Occipital lobe (tissue), 1 donor: ENCODE measurements at regions not wholly inside any gene's neighbourhood (a gene's known extent, or its start where the extent isn't known, plus 50 kb on each side); places are given as distances from the start of the nearest gene placed in this dataset.

Experiments used
- DNase-seq: peaks from one replicate; lab custom pipeline; 2025; lab: John Stamatoyannopoulos, UW

DNA sequence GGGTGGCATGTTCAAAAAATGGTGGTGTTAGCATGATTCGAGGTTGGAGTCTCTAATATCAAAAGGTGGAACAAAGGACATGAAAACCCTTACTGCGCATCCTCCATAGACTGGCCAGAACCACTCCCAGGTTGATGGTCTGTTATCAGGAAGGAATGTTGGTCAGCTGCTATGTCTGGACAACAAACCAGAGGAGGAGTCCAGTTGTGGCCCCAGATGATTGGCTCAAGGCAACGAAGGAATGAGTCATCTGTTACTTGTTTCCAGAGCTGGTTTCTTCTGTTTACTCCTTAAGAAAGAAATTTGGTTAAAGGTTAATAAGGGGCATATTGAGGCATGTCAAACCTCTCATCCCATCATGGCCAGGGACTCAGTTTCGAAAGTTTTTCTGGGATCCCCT is 56.8 kb upstream of the GRIA4 start:
- DNase-seq = no peak

DNA sequence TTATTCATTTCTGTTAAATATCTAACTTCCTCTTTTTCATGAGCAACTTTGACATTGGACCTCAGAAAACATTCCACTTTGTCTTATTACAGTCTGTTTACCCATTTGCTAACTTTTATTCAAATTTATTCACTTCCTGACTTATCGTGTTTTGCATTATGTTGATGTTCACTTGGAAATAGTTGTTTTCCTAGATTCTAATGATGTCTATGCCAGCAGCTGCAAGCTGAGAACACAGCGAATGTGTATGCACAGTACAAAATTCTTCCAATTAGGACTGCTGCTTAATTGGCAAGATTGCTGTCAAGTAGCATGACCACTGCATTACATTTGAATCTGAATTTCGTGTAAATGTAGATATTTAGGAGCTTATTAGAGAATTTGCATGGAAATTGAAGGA is 61.5 kb upstream of the GRIA4 start:
- no peak for DNase-seq

DNA sequence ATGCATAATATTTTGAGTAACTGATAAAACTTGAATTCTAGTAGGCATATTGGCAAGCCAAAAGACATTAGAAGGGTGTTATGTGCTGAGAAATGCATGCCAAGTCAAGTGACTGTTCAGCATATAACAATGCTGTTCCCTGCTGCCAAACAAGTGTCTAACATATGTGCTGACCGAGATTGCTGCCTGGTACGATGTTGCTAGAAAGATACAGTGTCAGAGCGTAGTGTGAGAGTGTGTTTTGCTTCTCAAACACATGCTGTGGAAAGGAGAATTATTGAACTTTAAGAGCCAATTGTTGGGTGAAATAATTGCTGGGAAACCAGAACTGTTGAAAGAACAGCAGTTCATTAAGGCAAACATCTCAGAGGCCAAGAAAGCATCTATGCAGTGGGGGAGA is 71.3 kb upstream of the GRIA4 start:
- DNase-seq = no peak

DNA sequence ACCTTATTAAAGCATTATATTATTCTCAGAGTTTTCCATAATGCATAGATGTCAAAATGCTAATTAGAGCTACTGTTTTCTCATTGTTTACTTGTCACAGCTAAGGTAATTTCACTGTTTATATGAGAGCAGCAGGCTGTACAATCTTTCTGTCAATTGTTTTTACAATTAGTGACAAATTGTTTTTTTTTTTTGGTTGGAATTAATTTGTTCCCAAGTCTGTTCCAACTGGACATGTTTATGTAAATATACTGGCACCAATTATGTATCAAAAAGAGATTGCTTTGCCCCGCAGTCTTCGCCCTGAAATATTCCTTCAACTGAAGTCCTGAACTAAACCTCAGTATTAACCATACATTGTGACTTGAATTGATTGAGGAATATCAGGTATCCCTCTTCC is 72.3 kb upstream of the GRIA4 start:
- no peak for DNase-seq

DNA sequence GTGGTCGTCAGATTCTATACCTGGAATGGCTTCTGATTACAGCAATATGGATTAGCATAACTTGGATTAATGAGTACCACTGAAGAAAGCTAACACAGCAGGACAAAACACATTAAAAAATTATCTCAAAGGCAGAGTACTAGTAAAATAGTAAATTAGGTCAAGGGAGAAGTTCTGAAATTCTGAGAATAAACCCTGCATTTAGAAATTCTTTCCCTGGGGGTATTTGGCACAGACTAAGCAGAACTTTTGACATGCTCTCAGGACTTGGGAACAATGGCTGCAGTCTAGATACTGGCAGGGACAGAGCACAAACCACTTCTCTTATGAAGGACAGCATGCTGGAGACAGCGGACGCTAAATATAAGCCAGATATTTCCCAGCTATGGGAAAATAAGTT is 85.6 kb upstream of the GRIA4 start:
- DNase-seq = no peak

DNA sequence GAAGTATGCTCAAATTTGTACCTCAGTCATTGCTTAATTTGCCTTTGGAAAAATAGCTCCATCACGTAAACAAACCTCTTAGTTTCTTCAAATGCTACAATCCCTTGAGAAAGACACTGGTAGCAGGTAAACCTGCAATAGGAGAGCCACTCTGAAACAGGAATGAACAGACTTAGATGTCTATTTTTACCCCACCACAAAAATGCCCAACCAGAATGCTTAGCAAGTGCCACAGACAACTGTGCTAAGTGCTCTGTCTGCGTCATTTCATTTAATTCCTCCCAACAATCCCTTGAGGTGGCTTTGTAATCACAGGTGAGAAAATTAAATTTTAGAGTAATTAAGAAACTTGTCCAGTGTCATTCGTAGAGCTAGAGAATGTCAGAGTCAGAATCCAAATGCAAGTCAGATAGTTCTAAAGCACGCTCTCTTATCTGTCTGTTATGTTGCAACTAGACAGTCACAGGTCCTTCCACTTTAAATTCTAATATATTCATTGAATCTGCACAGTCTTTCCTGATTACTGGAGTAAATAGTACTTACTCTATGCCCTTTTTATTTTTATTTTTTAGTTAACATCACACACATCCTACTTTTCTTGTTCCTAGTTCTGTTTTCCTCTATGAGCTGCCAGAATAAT is 89.0 kb upstream of the GRIA4 start:
- DNase-seq = no peak

DNA sequence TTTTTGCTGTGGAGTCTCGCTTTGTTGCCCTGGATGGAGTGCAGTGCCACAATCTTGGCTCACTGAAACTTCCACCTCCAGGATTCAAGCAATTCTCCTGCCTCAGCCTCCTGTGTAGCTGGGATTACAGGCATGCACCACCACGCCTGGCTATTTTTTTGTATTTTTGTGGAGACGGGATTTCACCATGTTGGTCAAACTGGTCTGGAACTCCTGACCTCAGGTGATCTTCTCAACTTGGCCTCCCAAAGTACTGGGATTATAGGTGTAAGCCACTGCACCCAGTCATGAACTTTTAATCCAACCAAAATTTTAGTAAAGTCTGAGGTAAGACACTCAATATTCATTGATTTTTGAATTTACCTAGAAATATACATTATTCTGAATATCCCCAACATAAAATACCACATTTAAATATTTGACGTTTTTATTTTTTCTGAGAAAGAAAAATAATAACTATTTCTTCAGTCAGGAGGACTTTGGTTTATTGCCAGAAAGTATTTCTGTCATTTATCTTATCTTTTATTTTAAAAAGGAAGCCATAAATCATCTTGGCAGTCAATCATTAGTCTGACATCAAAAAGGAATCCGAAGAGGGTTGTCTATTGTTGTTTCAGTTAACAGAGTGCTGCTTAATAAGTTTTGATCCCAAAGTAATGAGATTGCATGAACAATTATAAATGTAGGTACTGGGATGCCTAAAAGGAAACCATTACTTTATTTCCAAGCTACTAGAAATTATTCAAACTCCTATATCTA is 102.2 kb upstream of the GRIA4 start:
- DNase-seq = no peak

DNA sequence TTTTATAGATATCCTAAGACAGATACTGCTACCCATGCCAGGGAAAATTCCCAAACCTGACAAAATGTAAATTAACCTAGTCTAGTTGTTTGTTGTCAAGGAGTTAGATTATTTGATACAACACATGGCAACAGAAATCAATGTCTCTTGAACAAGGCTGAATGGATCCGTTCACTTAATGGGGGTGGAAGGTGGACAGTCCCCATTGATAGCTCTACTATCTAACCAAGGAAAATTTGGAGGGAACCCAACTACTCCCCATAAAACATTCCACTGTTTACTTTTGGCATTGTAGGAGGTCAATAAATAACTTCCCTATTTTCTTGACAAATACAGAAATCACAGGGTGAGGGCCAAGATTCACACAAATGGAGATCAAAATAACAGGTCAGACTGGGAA is 117.9 kb upstream of the GRIA4 start:
- no peak for DNase-seq

DNA sequence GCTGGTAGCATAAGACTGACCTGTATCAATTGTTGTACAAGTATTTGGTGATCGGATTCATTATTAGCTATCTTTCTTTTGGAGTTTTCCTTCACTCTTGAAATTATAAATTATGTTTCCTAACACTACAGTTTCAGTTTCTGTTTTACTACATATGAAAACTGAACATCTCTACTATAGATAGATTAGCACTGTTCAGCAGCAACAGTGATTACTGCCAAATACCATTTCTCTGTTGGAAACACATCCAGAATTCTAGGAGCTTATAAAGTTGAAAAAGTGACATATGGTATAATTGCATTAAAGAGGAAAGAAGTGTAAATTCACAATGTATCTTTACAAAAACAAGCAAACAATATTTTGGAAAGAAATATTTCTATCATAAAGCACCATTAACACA is 118.5 kb upstream of the GRIA4 start:
- no peak for DNase-seq

DNA sequence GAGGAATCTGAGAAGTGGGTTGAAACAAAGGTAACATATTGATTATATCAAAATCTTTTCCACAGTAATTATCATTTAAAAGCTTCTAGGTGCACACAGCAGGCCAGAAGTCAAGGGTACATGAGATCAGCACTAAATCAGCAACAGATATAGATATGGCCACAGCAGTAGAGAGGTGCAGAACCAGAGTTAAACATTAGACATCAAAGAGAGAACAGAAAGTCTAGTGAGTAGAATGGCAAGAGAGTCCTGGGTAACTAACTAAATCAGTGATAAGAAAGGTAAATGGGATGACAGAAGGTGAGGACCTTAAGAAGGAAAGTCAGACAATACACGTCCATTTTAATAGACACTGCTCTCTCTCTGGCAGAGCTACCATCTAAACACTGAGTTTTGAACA is 119.5 kb upstream of the GRIA4 start:
- no peak for DNase-seq

DNA sequence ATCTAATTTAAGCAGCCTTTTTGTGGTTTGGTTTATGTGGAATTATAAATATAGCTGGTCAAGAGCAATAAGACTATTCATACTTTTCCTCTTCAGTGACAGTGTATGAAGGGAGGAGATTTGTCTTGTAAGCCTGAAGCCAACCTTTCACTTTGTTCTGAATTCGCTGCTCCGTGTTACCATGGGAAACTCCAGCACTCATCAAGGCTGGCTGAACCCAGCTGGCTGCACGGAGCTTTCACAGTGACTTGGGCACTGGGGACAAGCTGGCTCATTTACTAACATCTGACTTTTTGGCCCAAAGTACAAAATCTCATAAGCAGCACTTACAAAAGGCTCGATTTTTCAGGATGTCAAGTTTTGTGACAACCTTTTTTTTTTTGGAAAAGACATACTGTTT is 120.4 kb upstream of the GRIA4 start:
- DNase-seq = peak; percentile 1

DNA sequence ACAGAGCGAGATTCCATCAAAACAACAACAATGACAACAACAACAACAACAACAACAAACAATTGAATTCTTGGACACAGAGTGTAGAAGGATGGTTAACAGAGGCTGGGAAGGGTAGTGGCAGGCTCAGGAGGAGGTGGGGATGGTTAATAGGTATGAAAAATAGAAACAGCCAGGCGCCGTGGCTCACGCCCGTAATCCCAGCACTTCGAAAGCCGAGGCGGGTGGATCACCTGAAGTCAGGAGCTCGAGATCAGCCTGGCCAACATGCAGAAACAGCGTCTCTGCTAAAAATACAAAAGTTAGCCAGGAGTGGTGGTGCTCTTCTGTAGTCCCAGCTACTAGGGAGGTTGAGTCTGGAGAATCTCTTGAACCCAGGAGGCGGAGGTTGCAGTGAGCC is 122.9 kb upstream of the GRIA4 start:
- DNase-seq = no peak

DNA sequence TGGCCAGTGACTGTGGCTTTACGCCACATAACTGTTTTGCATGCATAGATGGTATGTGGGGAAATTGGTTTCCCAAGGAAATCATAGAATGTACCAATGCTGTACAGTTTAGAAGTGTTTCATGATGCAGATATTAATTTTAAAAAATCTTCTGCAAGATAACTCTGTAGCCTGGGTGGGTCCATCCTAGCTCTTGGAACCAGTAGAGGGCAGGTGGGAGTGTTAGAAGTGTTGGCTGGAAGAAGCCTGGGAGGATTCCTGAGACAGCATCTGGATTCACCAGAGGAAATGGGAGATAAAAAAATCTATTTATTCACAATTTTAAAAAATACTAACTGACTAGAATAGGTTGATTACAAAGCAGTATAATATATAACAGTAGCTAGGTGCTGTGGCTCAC is 139.9 kb upstream of the GRIA4 start:
- no peak for DNase-seq

DNA sequence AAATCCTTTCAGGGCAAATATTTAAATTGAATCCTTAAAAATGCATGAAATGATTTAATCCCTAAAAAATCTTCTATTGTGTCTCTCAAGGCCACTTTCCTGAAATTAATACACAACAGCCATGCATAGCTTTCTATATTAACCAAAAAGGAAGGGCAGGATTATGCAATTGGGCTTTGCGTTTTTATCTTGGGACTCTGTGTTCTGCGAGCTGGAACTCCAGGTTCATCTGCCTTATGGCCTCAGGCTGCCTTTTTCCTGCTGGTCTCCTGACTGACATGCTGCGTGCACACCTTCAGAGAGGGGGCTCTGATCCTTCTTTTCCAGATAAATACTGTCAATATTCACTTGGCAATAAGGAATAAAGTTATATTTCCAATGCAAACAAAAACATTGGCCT is 141.7 kb upstream of the GRIA4 start:
- no peak for DNase-seq

DNA sequence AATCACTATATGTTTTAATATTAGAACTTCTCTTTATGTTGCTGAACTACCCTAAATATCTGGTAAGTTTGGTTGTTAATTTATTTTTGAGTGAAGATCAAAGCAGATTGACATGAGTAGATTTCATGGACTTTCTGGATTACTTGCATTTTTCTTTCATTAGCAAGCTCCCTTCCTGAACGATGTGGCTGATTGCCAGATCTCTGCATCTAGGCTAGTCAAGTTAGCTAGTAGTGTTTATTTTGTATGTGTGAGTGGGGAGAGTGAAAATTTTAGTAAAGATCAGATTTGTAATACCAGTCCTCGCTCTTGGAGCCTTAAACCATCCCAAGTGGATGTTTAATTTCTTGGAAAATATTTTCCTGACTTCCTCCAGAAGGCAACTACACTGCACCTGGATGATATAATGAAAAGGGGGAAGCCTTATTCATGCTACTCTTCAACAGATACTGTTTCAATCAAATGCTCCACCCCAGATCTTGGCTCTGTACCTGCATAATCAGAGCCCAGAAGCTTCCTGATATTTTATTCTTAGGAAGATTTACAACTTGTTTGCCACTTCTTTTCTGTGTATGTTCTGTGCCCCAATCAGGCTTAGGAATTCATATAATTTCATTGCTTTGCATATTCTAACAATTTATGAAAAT is 143.2 kb upstream of the GRIA4 start:
- no peak for DNase-seq

DNA sequence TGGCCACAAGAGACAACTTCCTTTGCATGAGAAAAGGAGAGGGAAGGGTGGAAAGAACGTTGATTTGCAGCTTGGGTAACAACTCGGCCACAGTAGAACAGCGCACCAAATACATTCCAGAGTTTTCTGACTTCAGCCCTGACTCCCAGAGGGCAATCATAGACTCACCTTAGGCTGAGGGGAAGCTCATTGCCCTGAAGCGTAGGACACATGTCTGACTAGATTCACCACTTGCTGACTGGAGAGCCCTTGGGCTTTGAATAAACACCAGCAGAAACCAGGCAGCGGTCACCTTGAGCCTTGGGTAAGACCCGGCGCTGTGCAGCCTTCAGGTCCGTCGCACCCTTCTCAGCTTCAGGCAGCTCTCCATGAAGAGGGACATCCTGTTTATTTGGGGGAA is 151.8 kb upstream of the GRIA4 start:
- no peak for DNase-seq

DNA sequence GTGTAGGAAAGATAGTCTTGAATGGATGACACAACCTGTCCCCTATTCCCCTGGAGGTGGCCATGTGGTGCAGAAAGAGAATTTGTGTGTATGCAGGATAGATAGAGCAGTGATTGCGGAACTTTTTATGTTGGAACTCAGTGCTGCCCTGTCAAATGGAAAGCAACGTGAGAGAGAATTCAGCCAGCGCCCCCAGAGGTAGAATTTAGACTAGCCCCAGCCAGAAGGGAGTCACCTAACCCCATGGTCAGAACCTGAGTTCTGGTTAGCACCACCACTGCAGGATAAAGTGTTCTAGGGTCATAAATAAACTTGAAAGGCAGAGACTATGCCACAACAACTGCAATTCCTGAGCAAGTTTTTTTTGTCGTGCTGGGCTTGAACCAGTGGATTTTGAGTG is 152.9 kb upstream of the GRIA4 start:
- DNase-seq = no peak

DNA sequence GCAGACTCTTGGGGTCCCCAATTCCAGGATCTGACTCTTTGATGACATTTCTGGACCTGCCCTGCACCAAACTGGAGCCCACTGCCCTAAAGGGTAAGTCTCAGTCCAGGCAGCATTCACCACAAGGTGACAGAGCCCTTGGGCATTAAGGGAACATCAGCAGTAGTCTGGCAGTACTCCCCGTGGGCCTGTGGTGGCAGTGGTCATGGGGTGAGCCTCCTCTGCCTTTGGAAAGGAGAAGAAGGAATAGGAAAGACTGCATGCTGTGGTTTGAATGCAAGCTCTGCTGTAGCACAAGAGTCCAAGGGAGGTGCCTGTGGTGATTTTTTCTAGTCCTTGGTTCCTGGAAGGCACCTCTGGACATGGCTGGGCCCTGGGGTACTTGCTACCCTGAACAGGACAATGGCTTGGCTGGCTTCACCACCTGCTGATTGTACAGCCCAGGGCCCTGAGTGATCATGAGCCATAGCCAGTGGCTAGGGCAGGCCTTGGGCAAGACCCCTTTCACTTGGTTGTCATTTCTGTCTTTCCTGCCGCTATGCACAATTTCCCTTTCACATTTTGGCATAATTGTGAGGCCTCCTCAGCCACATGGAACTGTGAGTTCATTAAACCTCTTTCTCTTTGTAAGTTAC is 160.7 kb upstream of the GRIA4 start:
- no peak for DNase-seq

DNA sequence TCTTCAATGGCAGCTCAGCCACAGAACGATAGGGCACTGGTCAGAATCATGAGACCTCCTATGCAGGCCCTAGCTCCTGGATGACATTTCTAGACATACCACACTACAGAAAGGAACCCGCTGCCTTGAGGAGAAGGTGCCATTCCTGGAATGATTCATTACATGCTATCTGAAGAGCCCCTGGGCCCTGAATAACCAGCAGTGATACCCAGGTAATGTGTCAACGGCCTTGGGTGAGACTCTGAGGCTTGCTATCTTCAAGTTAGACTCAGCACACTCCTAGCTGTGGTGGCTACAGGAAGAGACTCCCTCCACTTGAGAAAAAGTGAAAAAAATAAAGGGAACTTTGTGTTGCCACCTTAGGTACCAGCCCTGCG is 161.2 kb upstream of the GRIA4 start:
- DNase-seq = no peak

DNA sequence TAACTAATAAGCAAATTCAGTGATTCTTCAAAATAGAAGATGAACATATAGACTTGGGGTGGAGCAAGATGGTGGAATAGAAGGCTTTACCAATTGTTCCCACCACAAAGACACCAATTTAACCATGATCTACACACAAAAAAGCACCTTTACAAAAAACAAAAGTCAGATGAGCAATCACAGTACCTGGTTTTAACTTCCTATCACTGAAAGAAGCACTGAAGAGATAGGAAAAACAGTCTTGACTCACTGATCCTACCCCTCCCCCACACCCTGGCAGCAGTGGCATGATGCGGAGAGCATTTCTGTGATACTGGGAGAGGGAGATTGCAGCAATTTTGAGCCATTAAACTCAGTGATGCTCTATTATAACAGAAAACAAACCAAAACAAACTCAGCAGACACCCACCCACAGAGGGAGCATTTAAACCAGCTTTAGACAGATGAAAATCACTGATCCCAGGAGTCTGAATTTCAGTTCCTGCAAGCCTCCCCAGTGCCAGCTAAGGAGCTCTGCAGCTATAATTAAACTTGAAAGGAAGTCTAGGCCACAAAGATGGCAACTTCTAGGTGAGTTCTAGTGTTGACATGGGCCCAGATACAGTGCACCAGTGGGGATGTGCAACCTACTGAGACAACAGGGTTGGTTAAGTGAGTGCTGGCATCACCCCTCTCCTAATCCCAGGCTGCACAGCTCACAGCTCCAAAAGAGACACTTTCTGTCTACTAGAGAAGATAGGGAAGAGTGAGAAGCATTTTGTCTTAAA is 161.8 kb upstream of the GRIA4 start:
- no peak for DNase-seq

DNA sequence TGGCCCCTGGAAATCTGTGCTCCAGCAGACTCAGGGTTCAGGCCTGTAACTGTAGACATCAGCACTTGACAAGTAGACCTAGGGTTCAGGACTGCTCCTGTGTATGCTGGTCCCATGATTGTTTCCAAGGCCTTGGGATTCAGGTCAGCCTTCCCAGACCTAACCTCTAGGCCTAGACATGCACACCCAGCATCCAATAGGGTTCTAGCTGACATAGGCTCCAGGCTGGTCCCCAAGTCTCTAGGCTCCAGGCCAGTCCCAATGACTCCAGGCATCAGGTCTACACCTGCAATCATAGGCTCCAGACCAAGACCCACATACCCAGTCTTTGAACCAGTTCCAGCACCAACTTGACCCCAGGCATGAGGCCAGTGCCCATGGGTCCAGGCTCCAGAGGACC is 166.2 kb upstream of the GRIA4 start:
- DNase-seq = no peak
